ENCODE measurements at regions not wholly inside any gene's neighbourhood (a gene's known extent, or its start where the extent isn't known, plus 50 kb on each side); places are given as distances from the start of the nearest gene placed in this dataset.
"Not testable (repeated sequence)": the region's sequence is repeated elsewhere in the genome, so short reads cannot be mapped to it uniquely, and the experiment has no call there.

GRCh38 chr3:164927728-164928127 lies 150.6 kb downstream of the SI start:
- DNase-seq (ENCODE audit: low read depth in 2 of 2), result no peak

DNA sequence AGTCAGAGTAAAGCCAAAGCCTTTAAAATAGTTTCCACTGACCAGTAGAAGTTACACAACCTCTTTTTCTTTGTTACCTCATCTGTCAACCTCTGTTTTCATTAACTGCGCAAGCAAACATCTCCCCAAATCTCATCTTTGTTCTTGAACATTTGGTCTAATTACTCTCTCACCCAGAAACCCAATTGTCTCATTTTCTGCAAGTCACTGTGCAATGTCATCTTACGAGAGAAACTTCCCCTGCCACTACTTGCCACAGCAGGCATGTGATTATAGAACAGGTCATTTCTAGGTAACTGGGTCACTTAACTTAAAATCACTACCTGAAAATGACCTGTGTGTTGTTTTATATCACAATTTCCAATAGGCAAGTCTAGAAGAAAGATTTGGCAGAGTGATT lies 159.4 kb downstream of the SI start:
- no peak for DNase-seq (ENCODE audit: low read depth in 2 of 2)

GRCh38 chr3:164912916-164913315 lies 165.4 kb downstream of the SI start:
- no peak for DNase-seq (ENCODE audit: low read depth in 2 of 2)

GRCh38 chr3:164903820-164904451 lies 174.4 kb downstream of the SI start:
- DNase-seq (ENCODE audit: low read depth in 2 of 2), result no peak

GRCh38 chr3:164897342-164897741 lies 181.0 kb downstream of the SI start:
- no peak for DNase-seq (ENCODE audit: low read depth in 2 of 2)

DNA sequence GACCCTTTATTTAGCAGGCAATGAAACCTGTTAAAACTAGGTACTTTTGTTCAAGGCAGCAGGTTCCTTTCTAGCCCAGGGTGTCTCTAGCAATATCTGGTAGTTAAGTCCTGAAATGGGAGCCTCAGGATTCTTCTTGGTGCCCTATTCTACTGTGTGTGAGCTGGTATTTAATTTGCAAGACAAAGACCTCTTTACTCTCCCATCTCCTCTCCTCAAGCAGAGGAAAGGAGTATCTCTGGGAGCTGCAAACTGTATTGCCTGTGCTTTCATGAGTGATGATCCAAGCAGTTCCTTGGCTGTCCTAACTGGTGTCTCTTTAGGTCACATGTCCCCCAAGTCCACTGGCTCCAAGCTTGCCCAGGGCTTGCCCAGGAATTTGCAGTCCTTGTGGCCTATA lies 188.2 kb downstream of the SI start:
- no peak for DNase-seq (ENCODE audit: low read depth in 2 of 2)

GRCh38 chr3:164883171-164883570 lies 195.1 kb downstream of the SI start:
- DNase-seq (ENCODE audit: low read depth in 2 of 2), result no peak

DNA sequence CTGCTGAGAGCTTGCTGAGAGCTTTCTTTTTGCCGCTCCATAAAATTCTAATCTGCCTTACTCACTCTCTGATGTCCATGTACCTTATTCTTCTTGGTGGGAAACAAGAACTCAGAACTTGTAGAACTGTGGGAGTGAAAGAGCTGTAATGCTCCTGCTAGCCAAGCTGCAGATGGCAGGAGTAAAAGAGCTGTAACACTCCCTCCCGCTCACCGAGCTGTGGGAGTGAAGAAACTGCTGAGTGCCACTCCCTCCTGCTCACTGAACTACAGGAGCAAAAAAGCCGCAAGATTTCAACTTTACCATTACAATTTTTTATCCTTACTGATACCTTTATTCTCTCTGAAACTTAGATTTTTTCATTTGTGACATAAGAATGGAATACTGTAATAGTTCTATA lies 199.1 kb downstream of the SI start:
- DNase-seq (ENCODE audit: low read depth in 2 of 2), result no peak

DNA sequence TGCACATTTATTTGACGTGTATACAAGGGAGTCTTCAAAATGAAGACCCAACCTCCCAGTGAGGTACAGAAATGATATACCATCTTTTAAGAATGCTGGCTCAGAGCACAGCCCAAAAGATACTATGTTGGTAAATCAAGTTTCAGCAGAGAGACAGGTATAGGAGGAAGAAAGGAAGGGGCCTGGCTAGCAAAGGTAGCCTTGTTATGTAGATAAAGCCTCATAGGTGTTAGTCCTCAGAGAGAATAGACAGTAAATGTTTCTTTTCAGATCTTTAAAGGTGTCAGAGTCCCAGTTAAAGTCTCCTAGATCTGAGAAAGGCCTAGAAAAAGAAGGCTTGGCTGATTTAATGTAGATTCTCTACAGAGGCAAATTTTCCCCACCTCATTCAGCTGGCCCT lies 213.8 kb downstream of the SI start:
- DNase-seq (ENCODE audit: low read depth in 2 of 2), result no peak

- DNase-seq (ENCODE audit: low read depth in 2 of 2), result no peak
Measured at GRCh38 chr3:164852866-164853265, 225.4 kb downstream of the SI start.

GRCh38 chr3:164851905-164852304 lies 226.4 kb downstream of the SI start:
- no peak for DNase-seq (ENCODE audit: low read depth in 2 of 2)

DNA sequence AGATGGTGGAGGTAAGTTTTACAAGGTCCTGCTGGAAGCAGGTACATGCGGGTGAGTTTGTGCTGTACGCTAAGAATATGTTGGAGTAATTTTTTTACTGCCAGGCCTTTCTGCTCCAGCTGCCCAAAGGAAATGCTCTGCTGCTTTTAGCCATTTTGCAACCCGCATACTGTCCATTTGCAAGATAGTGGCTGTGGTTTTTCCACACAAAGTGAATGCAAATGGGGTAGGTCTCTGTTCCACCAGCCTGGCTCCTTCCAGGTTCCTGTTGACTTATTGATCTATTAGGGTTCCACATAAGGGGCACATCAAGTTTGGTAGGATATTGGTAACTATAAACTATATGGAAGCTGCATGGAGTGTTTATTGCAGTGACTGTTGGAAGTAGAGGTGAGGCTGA lies 227.1 kb downstream of the SI start:
- no peak for DNase-seq (ENCODE audit: low read depth in 2 of 2)

DNA sequence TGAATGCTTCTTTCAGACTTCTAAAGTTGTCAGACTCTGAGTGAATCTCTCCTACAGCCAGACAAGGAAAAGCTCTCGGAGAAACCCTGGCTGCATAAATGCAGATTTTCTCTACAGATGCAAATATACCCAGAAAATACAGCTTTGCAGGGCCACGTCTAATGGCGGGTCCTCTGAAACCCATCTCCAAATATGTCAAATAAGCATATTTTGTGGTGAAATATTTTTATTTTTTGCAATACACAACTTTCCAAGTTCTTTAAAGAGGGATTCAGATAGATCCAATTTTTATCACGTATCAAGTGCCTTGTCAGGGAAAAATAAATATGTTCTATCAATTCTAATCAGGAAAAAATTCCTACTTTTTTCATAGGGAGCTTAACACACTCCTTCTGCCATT lies 229.4 kb downstream of the SI start:
- DNase-seq (ENCODE audit: low read depth in 2 of 2), result no peak

GRCh38 chr3:164845739-164846138 lies 232.6 kb downstream of the SI start:
- DNase-seq (ENCODE audit: low read depth in 2 of 2), result no peak

- DNase-seq (ENCODE audit: low read depth in 2 of 2), result no peak
Measured at GRCh38 chr3:164832216-164832615, 246.1 kb downstream of the SI start.

- DNase-seq (ENCODE audit: low read depth in 2 of 2), result no peak
Measured at GRCh38 chr3:164818318-164818717, 260.0 kb downstream of the SI start.

DNA sequence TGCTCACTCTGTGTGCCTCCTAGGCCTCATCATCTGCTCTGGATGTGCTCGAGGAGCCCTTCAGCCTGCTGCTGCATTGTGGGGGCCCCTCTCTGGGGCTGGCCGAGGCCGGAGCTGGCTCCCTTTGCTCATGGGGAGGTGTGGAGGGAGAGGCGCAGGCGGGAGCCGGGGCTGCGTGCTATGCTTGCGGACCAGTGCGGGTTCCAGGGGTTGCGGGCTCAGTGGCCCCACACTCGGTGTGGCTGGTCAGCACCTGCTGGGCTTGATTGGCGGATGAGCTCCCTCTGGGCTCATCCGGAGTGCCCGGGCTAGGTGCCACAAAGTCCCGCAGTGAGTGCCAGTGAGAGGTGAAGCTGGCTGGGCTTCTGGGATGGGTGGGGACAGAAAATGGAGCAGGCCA lies 264.2 kb downstream of the SI start:
- DNase-seq (ENCODE audit: low read depth in 2 of 2), result no peak

DNA sequence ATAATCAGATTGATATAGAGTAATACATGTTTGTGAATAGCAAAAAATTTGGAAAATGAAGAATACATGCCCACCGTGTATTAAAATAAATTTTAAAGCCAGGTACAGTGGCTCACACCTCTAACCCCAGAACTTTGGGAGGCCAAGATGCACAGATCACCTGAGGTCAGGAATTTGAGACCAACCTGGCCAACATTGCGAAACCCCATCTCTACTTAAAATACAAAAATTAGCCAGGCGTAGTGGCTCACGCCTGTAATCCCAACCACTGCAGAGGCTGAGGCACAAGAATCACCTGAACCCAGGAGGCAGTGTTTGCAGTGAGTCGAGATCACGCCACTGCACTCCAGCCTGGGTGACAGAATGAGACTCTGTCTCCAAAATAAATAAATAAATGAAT lies 266.3 kb downstream of the SI start:
- DNase-seq (ENCODE audit: low read depth in 2 of 2), result no peak

GRCh38 chr3:164806188-164806587 lies 272.1 kb downstream of the SI start:
- DNase-seq (ENCODE audit: low read depth in 2 of 2), result no peak

DNA sequence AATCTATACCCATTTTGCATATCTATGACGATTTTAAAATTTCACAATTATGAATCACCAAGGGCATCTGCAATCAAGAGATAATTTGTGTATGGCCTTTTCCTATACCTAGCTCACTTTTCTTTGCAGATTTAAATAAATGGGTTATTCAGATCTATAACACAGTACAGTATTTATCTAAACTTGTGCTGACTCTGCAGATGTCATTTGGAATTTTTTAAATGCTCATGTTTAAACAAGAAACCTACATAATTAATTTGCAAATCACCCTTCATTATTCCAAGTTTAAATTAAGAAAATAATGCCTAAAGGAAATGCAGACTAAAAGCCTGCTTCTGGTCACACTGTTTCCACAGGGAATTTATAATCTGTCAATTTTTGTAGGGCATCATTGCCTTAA lies 284.2 kb downstream of the SI start:
- no peak for DNase-seq (ENCODE audit: low read depth in 2 of 2)

- DNase-seq (ENCODE audit: low read depth in 2 of 2), result no peak
Measured at GRCh38 chr3:164791263-164791662, 287.0 kb downstream of the SI start.

GRCh38 chr3:164784407-164784806 lies 293.9 kb downstream of the SI start:
- not testable (repeated sequence) for DNase-seq (ENCODE audit: low read depth in 2 of 2)

DNA sequence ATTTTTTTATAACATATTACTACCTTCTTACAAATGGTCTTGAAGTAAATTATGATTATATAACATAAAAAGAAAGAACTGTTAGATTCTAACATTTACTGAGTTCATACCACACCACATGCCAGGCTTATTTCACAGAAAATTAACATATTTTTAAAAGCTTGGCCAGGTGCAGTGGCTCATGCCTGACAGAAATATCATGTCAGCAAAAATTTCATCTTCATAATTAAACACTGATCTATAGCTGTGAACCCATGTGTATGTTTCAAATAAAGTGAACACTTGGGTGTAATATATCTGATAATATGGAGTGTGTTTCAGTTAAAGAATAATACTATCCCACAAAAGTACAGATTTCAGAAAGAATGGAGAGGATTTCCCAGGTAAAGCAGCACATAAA lies 296.5 kb downstream of the SI start:
- no peak for DNase-seq (ENCODE audit: low read depth in 2 of 2)

DNA sequence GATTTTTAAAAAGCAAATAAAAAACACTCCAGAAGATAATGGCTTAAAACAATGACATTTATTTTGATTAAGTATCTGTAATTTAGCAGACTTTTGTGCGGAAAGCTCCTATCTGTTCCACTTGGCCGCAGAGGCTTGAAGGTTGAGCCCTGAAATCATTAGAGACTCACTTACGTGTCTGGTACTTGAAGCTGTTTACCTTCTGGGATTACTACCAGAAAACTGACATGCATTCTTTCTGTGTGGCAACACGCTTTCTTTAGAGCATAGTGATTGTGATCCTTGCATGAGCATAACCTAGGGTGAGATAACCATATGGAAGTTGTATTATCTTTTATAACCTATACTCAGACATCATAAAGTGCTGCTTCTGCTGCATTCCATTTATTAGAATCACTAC lies 298.5 kb downstream of the SI start:
- no peak for DNase-seq (ENCODE audit: low read depth in 2 of 2)

DNA sequence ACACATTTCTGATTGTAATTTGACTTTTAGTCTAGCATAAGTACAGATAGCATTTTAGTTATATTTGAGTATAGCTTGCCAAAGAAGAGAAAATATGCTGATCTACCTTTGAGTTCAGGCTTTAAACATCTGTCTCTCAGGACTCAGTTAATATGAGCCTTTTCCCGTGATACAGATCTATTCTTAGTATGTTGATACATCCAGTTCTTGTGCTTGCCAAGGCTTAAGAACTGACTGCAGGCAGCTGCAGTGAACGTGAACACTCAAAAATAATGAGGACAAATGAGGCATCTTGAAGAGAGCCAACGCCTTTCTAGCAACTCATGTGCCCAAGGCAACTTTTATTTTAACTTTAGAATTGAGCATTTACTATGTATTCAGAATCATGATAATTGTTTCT lies 325.5 kb downstream of the SI start:
- no peak for DNase-seq (ENCODE audit: low read depth in 2 of 2)

Data from stimulated activated CD4-positive, alpha-beta T cell treated with anti-CD3 and anti-CD28 coated beads, Interleukin-1b, Interleukin-23, amount 100 ng/mL, for 4 hours (primary cell).